HG03066 (cell line): ENCODE measurements at regions not wholly inside any gene's neighbourhood (a gene's known extent, or its start where the extent isn't known, plus 50 kb on each side); places are given as distances from the start of the nearest gene placed in this dataset.

Experiments
- ATAC-seq: cut with Tn5 transposase; IDR thresholded peaks from one replicate; pipeline ENCODE4 v1.9.1; 2021; ENCODE audit warnings: low read depth; ENCODE audit not compliant: unreplicated experiment

- no peak for ATAC-seq
Measured at GRCh38 chr6:54009052-54009654, 102.1 kb upstream of the MLIP start.

GRCh38 chr6:54010340-54011276 lies 100.6 kb upstream of the MLIP start:
- ATAC-seq, result no peak

GRCh38 chr6:54011277-54011648 lies 100.0 kb upstream of the MLIP start:
- ATAC-seq, result no peak

- ATAC-seq, result no peak
Measured at GRCh38 chr6:54013966-54014365, 97.3 kb upstream of the MLIP start.

- ATAC-seq, result no peak
Measured at GRCh38 chr6:54014440-54014839, 96.8 kb upstream of the MLIP start.

- no peak for ATAC-seq
Measured at GRCh38 chr6:54017877-54018276, 93.4 kb upstream of the MLIP start.

GRCh38 chr6:54018722-54019121 lies 92.5 kb upstream of the MLIP start:
- no peak for ATAC-seq

GRCh38 chr6:54019860-54020259 lies 91.4 kb upstream of the MLIP start:
- ATAC-seq, result no peak

- ATAC-seq, result no peak
Measured at GRCh38 chr6:54020334-54020733, 90.9 kb upstream of the MLIP start.

- no peak for ATAC-seq
Measured at GRCh38 chr6:54026652-54027400, 84.4 kb upstream of the MLIP start.

GRCh38 chr6:54028170-54028569 lies 83.1 kb upstream of the MLIP start:
- no peak for ATAC-seq

- ATAC-seq, result no peak
Measured at GRCh38 chr6:54029187-54029586, 82.1 kb upstream of the MLIP start.

GRCh38 chr6:54031169-54031568 lies 80.1 kb upstream of the MLIP start:
- ATAC-seq, result no peak

- ATAC-seq, result no peak
Measured at GRCh38 chr6:54037277-54037779, 73.9 kb upstream of the MLIP start.

- ATAC-seq, result no peak
Measured at GRCh38 chr6:54040545-54040944, 70.7 kb upstream of the MLIP start.

GRCh38 chr6:54041239-54041638 lies 70.0 kb upstream of the MLIP start:
- ATAC-seq, result no peak

GRCh38 chr6:54043360-54043759 lies 67.9 kb upstream of the MLIP start:
- ATAC-seq, result no peak

- no peak for ATAC-seq
Measured at GRCh38 chr6:54044059-54044458, 67.2 kb upstream of the MLIP start.

- no peak for ATAC-seq
Measured at GRCh38 chr6:54048782-54049181, 62.5 kb upstream of the MLIP start.

GRCh38 chr6:54050750-54051149 lies 60.5 kb upstream of the MLIP start:
- ATAC-seq, result no peak

GRCh38 chr6:54053881-54054391 lies 57.3 kb upstream of the MLIP start:
- no peak for ATAC-seq
